H1 (cell line): ENCODE measurements at regions not wholly inside any gene's neighbourhood (a gene's known extent, or its start where the extent isn't known, plus 50 kb on each side); places are given as distances from the start of the nearest gene placed in this dataset.

Experiments
- ATF2 ChIP-seq: IDR thresholded peaks from 2 replicates; pipeline ENCODE4 v1.6.1; 2012; ENCODE audit warnings: low read length, inconsistent platforms
- BCL11A ChIP-seq, 2 experiments: IDR thresholded peaks; one replicate each; pipeline ENCODE4 v1.6.1; 2011; ENCODE audit warnings: low read depth in 2 of 2, low read length in 2 of 2, mild to moderate bottlenecking in 2 of 2
- KDM5A ChIP-seq: fragments of 200-600 bp; IDR thresholded peaks from 2 replicates; pipeline ENCODE4 v1.7.1; 2012; ENCODE audit warnings: mild to moderate bottlenecking, low read length, inconsistent platforms, mixed read lengths
- RAD21 ChIP-seq, 2 experiments: IDR thresholded peaks in 1 of 2; conservative IDR thresholded peaks in 1 of 2; 2 replicates each; pipeline ENCODE4 v1.6.1; 2011; ENCODE audit warnings: low read depth in 2 of 2, low read length in 2 of 2, improper control_type of control experiment in 1 of 2, inconsistent platforms in 1 of 2, mild to moderate bottlenecking in 1 of 2, moderate library complexity in 1 of 2
- RNF2 ChIP-seq: fragments of 200-900, 300-1000 bp; sonication (generic); IDR thresholded peaks from 2 replicates; pipeline ENCODE4 v1.7.1; 2016; ENCODE audit warnings: borderline replicate concordance, low read depth, mild to moderate bottlenecking, antibody characterized with exemption, low read length; ENCODE audit not compliant: poor library complexity, severe bottlenecking; ENCODE audit errors: missing control alignments
- SIRT6 ChIP-seq: IDR thresholded peaks from one replicate; pipeline ENCODE4 v1.7.1; 2012; ENCODE audit warnings: low read length, inconsistent platforms
- SUZ12 ChIP-seq: fragments of 200-600 bp; sonication (generic); IDR thresholded peaks from 2 replicates; pipeline ENCODE4 v1.6.1; 2012; ENCODE audit warnings: mild to moderate bottlenecking, inconsistent platforms, low read length, moderate library complexity, mixed read lengths
- TAF1 ChIP-seq: IDR thresholded peaks from 2 replicates; pipeline ENCODE4 v1.6.1; 2011; ENCODE audit warnings: mild to moderate bottlenecking, low read depth, low read length
- TF ChIP-seq, protein P1 (sequence below): fragments of 300-600 bp; sonication (generic); IDR thresholded peaks from 2 replicates; pipeline ENCODE4 v1.7.1; 2012; ENCODE audit warnings: low read length, moderate library complexity, mild to moderate bottlenecking, inconsistent platforms; ENCODE audit not compliant: insufficient replicate concordance

DNA sequence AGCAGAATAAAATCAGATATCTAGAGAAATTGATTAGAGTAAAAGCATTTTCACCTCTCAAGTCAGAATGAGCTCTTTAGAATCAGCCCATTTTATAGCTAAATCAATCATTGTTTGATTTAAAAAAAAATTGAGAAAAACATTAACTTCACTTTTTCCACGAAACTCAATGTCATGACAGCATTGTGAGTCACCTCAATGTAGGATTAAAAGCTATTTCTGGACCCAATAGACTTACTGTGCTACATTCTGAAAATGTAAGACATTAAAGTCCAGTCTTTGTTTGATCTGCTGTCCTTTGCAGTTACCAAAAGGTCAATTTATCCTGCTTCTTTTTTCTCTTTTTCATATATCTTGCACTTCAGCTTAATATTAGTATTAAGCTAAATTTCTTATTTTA is 519.4 kb upstream of the ZNF337 start (continued):
- TF ChIP-seq, protein P1, sequence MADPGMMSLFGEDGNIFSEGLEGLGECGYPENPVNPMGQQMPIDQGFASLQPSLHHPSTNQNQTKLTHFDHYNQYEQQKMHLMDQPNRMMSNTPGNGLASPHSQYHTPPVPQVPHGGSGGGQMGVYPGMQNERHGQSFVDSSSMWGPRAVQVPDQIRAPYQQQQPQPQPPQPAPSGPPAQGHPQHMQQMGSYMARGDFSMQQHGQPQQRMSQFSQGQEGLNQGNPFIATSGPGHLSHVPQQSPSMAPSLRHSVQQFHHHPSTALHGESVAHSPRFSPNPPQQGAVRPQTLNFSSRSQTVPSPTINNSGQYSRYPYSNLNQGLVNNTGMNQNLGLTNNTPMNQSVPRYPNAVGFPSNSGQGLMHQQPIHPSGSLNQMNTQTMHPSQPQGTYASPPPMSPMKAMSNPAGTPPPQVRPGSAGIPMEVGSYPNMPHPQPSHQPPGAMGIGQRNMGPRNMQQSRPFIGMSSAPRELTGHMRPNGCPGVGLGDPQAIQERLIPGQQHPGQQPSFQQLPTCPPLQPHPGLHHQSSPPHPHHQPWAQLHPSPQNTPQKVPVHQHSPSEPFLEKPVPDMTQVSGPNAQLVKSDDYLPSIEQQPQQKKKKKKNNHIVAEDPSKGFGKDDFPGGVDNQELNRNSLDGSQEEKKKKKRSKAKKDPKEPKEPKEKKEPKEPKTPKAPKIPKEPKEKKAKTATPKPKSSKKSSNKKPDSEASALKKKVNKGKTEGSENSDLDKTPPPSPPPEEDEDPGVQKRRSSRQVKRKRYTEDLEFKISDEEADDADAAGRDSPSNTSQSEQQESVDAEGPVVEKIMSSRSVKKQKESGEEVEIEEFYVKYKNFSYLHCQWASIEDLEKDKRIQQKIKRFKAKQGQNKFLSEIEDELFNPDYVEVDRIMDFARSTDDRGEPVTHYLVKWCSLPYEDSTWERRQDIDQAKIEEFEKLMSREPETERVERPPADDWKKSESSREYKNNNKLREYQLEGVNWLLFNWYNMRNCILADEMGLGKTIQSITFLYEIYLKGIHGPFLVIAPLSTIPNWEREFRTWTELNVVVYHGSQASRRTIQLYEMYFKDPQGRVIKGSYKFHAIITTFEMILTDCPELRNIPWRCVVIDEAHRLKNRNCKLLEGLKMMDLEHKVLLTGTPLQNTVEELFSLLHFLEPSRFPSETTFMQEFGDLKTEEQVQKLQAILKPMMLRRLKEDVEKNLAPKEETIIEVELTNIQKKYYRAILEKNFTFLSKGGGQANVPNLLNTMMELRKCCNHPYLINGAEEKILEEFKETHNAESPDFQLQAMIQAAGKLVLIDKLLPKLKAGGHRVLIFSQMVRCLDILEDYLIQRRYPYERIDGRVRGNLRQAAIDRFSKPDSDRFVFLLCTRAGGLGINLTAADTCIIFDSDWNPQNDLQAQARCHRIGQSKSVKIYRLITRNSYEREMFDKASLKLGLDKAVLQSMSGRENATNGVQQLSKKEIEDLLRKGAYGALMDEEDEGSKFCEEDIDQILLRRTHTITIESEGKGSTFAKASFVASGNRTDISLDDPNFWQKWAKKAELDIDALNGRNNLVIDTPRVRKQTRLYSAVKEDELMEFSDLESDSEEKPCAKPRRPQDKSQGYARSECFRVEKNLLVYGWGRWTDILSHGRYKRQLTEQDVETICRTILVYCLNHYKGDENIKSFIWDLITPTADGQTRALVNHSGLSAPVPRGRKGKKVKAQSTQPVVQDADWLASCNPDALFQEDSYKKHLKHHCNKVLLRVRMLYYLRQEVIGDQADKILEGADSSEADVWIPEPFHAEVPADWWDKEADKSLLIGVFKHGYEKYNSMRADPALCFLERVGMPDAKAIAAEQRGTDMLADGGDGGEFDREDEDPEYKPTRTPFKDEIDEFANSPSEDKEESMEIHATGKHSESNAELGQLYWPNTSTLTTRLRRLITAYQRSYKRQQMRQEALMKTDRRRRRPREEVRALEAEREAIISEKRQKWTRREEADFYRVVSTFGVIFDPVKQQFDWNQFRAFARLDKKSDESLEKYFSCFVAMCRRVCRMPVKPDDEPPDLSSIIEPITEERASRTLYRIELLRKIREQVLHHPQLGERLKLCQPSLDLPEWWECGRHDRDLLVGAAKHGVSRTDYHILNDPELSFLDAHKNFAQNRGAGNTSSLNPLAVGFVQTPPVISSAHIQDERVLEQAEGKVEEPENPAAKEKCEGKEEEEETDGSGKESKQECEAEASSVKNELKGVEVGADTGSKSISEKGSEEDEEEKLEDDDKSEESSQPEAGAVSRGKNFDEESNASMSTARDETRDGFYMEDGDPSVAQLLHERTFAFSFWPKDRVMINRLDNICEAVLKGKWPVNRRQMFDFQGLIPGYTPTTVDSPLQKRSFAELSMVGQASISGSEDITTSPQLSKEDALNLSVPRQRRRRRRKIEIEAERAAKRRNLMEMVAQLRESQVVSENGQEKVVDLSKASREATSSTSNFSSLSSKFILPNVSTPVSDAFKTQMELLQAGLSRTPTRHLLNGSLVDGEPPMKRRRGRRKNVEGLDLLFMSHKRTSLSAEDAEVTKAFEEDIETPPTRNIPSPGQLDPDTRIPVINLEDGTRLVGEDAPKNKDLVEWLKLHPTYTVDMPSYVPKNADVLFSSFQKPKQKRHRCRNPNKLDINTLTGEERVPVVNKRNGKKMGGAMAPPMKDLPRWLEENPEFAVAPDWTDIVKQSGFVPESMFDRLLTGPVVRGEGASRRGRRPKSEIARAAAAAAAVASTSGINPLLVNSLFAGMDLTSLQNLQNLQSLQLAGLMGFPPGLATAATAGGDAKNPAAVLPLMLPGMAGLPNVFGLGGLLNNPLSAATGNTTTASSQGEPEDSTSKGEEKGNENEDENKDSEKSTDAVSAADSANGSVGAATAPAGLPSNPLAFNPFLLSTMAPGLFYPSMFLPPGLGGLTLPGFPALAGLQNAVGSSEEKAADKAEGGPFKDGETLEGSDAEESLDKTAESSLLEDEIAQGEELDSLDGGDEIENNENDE = no peak
- TF ChIP-seq SUZ12 (no peak), SIRT6 (no peak), BCL11A (IDR thresholded peaks at IDR 0.05; ENCODE audit: low read depth in 2 of 2, low read length in 2 of 2) (no peak), RAD21 (IDR thresholded peaks at IDR 0.05 in 1 of 2, conservative IDR thresholded peaks at IDR 0.05 in 1 of 2; ENCODE audit: low read depth in 2 of 2, low read length in 2 of 2) (no peak), KDM5A (no peak), ATF2 (no peak), TAF1 (no peak), RNF2 (no peak)
